GM23338 (cell line): ENCODE measurements at regions not wholly inside any gene's neighbourhood (a gene's known extent, or its start where the extent isn't known, plus 50 kb on each side); places are given as distances from the start of the nearest gene placed in this dataset.

Source experiments
- ETS1 ChIP-seq: IDR thresholded peaks from 2 replicates; pipeline ENCODE4 v1.6.1; 2016; ENCODE audit warnings: antibody characterized with exemption
- EZH2phosphoT487 ChIP-seq: fragments of 200-600 bp; sonication (generic); IDR thresholded peaks from one replicate; pipeline ENCODE4 v1.8.1; 2018; ENCODE audit warnings: antibody characterized with exemption; ENCODE audit not compliant: unreplicated experiment
- JUNB ChIP-seq: IDR thresholded peaks from one replicate; pipeline ENCODE4 v1.6.1; 2016; ENCODE audit warnings: antibody characterized with exemption; ENCODE audit not compliant: unreplicated experiment
- NANOG ChIP-seq: IDR thresholded peaks from 2 replicates; pipeline ENCODE4 v1.6.1; 2016; ENCODE audit warnings: antibody characterized with exemption, borderline replicate concordance
- POLR2AphosphoS5 ChIP-seq: IDR thresholded peaks from 2 replicates; pipeline ENCODE4 v1.6.1; 2016; ENCODE audit warnings: antibody characterized with exemption, low read depth
- REST ChIP-seq: IDR thresholded peaks from one replicate; pipeline ENCODE4 v1.6.1; 2018; ENCODE audit warnings: antibody characterized with exemption; ENCODE audit not compliant: unreplicated experiment
- STAT1 ChIP-seq: IDR thresholded peaks from one replicate; pipeline ENCODE4 v1.6.1; 2016; ENCODE audit warnings: antibody characterized with exemption; ENCODE audit not compliant: unreplicated experiment
- ZNF114 ChIP-seq: fragments of 250-450 bp; sonication (Bioruptor Pico); IDR thresholded peaks from 2 replicates; pipeline ENCODE4 v1.5.0; 2020; ENCODE audit warnings: mild to moderate bottlenecking, moderate library complexity
- ZNF331 ChIP-seq: fragments of 250-450 bp; sonication (Bioruptor Pico); IDR thresholded peaks from 2 replicates; pipeline ENCODE4 v1.5.0; 2020; ENCODE audit warnings: low read depth, mild to moderate bottlenecking, moderate library complexity
- ZNF462 ChIP-seq: fragments of 250-450 bp; sonication (Bioruptor Pico); IDR thresholded peaks from 2 replicates; pipeline ENCODE4 v1.5.0; 2020; ENCODE audit warnings: mild to moderate bottlenecking, moderate library complexity
- TF ChIP-seq, protein P1 (sequence below), 2 experiments: fragments of 200-600 bp in 1 of 2; sonication (generic) in 1 of 2; conservative IDR thresholded peaks; 2 replicates each; pipeline versions ENCODE4 v1.5.1 to v1.6.1; 2016 to 2017; ENCODE audit warnings: antibody characterized with exemption in 2 of 2, low read depth in 2 of 2, mild to moderate bottlenecking in 2 of 2, moderate library complexity in 1 of 2

- TF ChIP-seq ZNF462 (CRISPR knock-in tag) (no peak), ZNF331 (CRISPR knock-in tag) (no peak), REST (no peak), NANOG (no peak), ETS1 (no peak), STAT1 (no peak), JUNB (no peak), ZNF114 (no peak), EZH2phosphoT487 (no peak), POLR2AphosphoS5 (no peak)
- TF ChIP-seq, protein P1, sequence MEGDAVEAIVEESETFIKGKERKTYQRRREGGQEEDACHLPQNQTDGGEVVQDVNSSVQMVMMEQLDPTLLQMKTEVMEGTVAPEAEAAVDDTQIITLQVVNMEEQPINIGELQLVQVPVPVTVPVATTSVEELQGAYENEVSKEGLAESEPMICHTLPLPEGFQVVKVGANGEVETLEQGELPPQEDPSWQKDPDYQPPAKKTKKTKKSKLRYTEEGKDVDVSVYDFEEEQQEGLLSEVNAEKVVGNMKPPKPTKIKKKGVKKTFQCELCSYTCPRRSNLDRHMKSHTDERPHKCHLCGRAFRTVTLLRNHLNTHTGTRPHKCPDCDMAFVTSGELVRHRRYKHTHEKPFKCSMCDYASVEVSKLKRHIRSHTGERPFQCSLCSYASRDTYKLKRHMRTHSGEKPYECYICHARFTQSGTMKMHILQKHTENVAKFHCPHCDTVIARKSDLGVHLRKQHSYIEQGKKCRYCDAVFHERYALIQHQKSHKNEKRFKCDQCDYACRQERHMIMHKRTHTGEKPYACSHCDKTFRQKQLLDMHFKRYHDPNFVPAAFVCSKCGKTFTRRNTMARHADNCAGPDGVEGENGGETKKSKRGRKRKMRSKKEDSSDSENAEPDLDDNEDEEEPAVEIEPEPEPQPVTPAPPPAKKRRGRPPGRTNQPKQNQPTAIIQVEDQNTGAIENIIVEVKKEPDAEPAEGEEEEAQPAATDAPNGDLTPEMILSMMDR (conservative IDR thresholded peaks at IDR 0.05; ENCODE audit: low read depth in 2 of 2): no peak
Observed at GRCh38 chr1:10906866-10907519, 105.5 kb upstream of the TARDBP start (continued).
